GM19043 (cell line): ENCODE measurements at regions not wholly inside any gene's neighbourhood (a gene's known extent, or its start where the extent isn't known, plus 50 kb on each side); places are given as distances from the start of the nearest gene placed in this dataset.

ENCODE experiments used
- ATAC-seq: cut with Tn5 transposase; IDR thresholded peaks from one replicate; pipeline ENCODE4 v1.9.1; 2021; ENCODE audit warnings: low read depth; ENCODE audit not compliant: unreplicated experiment

- no peak for ATAC-seq
Measured at GRCh38 chr2:5946225-5947115, 254.3 kb downstream of the SOX11 start.

DNA sequence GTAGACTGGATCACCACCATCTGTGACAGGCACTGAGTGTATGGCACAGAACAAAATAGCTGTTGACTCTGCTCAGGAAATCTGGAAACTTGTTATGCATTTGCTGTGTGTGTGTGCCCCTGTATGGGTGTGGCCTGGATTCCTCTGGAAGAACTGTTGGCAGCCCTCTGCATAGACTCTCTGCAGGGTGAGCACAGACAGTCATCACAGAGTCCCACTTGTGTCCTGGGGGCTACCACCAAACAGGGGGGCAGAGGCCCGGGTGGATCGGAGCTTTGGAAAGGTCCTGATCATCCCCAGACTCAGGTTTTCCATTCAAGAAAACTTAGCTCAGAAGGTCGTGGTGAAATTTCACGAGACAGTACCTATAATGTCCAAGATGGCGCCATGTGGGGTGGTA is 258.6 kb downstream of the SOX11 start:
- no peak for ATAC-seq

- no peak for ATAC-seq
Measured at GRCh38 chr2:5951471-5951870, 259.3 kb downstream of the SOX11 start.

- no peak for ATAC-seq
Measured at GRCh38 chr2:5953525-5953924, 261.3 kb downstream of the SOX11 start.

DNA sequence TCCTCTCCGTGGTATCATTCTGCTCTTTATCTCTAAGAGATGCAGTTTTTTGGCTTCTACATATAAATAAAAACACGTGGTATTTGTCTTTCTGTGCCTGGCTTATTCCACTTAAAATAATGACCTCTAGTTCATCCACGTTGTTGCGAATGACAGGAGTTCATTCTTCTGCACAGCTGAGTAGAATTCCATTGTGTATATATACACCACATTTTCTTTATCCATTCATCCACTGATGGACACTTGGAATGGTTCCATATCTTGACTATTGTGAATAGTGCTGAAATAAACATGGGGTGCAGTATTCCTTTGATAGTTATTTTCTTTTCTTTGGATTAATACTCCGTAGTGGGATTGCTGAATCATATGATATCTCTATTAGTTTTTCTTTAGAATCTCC is 262.3 kb downstream of the SOX11 start:
- ATAC-seq = no peak

DNA sequence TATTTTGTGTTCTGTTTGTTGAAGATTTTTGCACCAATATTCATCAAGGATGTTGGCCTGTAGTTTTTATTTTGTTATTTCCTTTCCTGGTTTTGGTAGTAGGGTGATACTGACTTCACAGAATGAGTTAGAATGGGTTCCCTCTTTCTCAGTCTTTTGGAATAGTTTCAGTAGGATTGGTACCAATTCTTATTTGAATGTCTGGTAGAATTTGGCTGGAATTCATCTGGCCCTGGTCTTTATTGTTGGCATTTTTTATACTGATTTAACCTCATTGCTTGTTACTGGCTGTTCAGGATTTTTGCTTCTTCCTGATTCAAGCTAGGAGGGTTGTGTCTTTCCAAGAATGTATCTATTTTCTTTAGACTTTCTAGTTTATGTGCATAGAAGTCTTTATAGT is 263.7 kb downstream of the SOX11 start:
- no peak for ATAC-seq

GRCh38 chr2:5959836-5960820 is 267.9 kb downstream of the SOX11 start:
- ATAC-seq = no peak

- ATAC-seq = no peak
Measured at GRCh38 chr2:5967506-5967905, 275.3 kb downstream of the SOX11 start.

GRCh38 chr2:5969303-5969702 is 277.1 kb downstream of the SOX11 start:
- ATAC-seq = no peak

- ATAC-seq = no peak
Measured at GRCh38 chr2:5970347-5970746, 278.2 kb downstream of the SOX11 start.

- no peak for ATAC-seq
Measured at GRCh38 chr2:5974477-5974876, 282.3 kb downstream of the SOX11 start.

DNA sequence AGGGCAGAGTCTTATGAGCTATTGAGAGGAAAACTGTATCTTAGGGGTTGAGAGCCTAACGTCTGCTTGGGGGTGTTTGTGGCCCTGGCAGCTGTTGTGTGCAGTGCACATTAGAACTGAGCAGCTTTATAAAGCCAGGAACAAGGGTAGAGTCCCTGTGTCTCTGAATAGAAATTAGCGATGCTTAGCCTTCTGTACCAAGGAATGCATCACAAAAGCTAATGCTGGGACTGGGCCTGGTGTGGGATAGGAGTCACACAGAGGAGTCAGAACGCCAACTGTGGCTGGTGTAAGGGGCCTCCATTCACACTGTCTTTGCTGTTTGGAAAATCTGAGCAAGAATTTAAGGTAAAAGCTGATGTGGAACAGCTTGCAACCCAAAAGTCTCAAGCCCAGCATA is 283.2 kb downstream of the SOX11 start:
- no peak for ATAC-seq

DNA sequence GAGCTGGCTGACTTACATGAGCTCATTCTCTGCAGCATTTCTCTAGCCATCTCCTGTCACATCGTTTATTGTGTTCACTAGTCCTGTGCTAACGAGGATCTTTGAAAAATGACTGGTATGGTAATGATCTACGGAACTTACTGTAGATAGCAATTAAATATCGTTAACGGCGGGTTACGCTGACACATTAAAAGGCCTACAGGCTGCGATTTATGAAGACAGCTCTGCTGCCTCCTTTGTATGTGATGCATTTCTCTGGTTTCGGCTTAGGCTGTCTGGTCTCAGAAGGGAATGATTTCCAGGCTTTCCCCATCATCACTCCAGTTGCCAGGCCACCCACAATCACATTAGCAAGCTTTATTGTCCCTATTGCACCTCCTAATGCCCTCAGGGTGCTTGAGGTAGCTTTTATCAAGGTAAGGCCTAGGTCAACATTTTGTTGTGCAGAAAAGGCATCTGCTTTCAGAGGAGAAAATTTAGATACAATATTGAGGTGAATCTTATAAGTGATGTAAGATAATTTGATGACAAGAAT is 284.4 kb downstream of the SOX11 start:
- ATAC-seq = no peak

DNA sequence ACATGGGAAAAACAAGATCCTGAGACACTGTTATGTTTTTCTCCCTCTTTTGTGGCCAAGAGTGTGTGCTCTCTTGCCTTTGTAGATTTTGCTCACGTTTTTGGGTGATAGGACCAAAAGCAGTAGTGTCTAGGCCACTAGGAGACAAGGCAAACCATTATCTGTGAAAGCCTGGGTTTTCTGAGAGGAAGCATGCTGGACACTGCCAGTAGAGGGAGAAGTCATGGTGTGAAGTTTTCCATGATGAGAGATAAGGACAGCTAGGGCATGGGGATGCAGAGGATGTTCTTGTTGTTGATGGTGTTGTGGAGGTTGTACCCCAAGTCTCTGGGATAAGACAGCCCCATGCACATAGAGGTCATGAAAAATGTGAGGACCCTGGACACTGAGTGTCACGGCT is 285.3 kb downstream of the SOX11 start:
- no peak for ATAC-seq

- no peak for ATAC-seq
Measured at GRCh38 chr2:5978131-5978751, 286.1 kb downstream of the SOX11 start.

GRCh38 chr2:5980450-5981190 is 288.4 kb downstream of the SOX11 start:
- no peak for ATAC-seq

DNA sequence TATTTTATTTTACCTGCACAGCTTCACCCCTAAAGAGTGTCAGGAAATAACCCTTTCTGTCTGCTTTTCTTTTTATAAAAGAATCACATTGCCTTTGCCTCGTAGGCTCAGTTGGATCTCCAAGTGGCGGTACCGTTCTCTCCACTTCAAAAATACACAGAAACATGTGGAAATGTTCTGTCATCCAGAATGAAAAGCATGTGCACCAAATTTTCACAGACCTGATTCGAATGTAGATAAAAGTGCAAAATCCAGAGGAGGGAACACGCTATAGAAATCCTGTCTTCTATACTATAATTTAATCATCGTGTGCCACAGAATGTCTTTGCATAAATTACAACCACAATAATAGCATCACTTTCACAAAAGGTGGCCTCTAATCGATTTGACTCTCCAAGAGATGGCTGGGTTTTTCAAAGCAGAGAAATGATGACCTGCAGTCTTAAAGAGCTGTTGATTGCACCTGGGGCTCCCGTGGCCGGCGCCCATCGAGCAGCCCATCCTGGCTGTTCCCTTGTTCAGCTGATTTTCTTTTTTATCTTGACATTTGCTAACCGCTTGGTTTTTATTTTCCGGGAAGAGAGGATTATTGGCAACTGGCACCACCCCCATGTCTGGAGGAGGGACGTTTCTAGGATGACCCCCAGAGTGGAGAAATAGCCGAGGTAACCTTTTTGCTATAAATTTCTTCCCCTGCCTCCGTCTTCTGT is 290.2 kb downstream of the SOX11 start:
- no peak for ATAC-seq

DNA sequence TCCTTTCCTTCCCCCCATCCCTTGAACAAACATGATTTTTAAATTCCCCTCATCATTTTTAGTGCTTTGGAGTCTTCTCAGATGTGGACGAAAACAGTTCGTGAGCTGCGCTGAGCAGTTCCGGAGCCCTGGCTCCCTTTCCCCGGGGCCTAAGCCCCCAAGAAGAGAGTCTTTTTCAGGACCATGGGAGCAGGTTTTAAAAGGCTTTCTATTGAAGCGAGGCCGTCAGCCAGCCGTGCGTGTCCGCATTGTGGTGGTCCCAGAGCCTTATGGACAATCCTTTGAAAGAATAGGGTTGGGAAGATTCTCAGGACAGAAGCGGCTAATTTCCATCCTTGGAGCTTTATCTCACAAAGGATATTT is 290.7 kb downstream of the SOX11 start:
- ATAC-seq = no peak

DNA sequence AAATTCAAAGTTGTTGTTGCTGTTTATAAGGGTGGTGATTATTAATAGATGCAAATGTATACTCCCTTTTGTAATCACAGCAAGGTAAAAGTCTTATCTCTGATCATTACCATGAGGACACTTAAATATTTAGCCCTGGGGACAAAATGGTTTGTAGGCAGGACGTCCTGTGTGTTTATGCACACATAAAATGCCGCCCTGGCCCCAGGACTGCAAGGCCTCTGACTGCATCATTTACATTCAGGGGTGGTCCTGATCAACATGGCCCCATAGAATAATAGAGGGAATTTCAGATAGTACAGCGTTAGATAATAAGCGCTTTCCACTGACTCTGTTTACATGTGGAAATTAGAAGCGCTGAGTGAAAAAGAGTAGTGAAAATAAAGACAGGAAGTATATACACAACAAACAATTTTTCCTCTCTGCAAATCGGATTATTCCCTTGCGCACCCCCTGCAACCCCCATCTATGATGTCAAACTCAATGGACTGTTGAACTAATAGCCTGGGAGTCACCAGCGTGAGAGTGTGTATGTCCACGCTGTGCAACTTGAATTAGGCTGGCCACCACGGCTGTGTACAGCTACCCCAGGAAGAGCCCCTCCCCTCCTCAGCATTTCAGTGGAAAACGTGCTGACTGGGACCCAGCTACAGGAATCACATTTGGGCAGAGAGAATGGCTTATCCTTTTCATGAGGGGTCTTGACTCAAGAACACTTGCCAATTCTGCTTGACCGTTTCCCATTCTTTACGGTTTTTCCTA is 291.5 kb downstream of the SOX11 start:
- ATAC-seq = no peak
